Lower lobe of right lung (tissue), 2 donors: ENCODE measurements at regions not wholly inside any gene's neighbourhood (a gene's known extent, or its start where the extent isn't known, plus 50 kb on each side); places are given as distances from the start of the nearest gene placed in this dataset.

ENCODE experiments used
- ATAC-seq, 2 donors: fragments of 200-7000 bp; cut with Tn5 transposase; one replicate each; pipeline ENCODE4 v1.9.1; 2020 to 2022; ENCODE audit warnings: mild to moderate bottlenecking in 2 of 2, moderate library complexity in 2 of 2
- DNase-seq: peaks from one replicate; pipeline ENCODE4 v3.0.0-alpha.2; 2020
- H3K27ac ChIP-seq: fragments of 200-600 bp; one replicate; pipeline ENCODE4 v1.8.0; 2022
- H3K27me3 ChIP-seq: fragments of 200-600 bp; one replicate; pipeline ENCODE4 v1.8.0; 2022; ENCODE audit warnings: low read depth
- H3K36me3 ChIP-seq: fragments of 200-600 bp; one replicate; pipeline ENCODE4 v1.8.0; 2022; ENCODE audit warnings: mild to moderate bottlenecking
- H3K4me1 ChIP-seq: fragments of 200-600 bp; one replicate; pipeline ENCODE4 v1.8.0; 2022
- H3K4me3 ChIP-seq: fragments of 200-600 bp; one replicate; pipeline ENCODE4 v1.8.0; 2022; ENCODE audit warnings: mild to moderate bottlenecking
- H3K9me3 ChIP-seq: fragments of 200-600 bp; one replicate; pipeline ENCODE4 v1.8.0; 2022
- intact Hi-C: fragments of 100-400 bp; cut with DNase I; formaldehyde crosslinking; loops from one replicate; pipeline ENCODE4 v1.11.0; 2022
- TF ChIP-seq, protein P1 (sequence below): fragments of 200-600 bp; IDR thresholded peaks from one replicate; pipeline ENCODE4 v1.8.0; 2022; ENCODE audit warnings: antibody characterized with exemption, mild to moderate bottlenecking
- donor health status: DM: no; HTN: yes; CAD: no; lungs with severe emphysema.

- no peak overlapping the region for H3K27ac ChIP-seq
- H3K9me3 ChIP-seq = no peaks in the 10 kb centered on the region
- H3K4me1 ChIP-seq = no peaks in the 10 kb centered on the region
- TF ChIP-seq, protein P1, sequence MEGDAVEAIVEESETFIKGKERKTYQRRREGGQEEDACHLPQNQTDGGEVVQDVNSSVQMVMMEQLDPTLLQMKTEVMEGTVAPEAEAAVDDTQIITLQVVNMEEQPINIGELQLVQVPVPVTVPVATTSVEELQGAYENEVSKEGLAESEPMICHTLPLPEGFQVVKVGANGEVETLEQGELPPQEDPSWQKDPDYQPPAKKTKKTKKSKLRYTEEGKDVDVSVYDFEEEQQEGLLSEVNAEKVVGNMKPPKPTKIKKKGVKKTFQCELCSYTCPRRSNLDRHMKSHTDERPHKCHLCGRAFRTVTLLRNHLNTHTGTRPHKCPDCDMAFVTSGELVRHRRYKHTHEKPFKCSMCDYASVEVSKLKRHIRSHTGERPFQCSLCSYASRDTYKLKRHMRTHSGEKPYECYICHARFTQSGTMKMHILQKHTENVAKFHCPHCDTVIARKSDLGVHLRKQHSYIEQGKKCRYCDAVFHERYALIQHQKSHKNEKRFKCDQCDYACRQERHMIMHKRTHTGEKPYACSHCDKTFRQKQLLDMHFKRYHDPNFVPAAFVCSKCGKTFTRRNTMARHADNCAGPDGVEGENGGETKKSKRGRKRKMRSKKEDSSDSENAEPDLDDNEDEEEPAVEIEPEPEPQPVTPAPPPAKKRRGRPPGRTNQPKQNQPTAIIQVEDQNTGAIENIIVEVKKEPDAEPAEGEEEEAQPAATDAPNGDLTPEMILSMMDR = no peak
- no peak for ATAC-seq
- H3K4me3 ChIP-seq = no peak overlapping the region
- H3K27me3 ChIP-seq = no peaks in the 10 kb centered on the region
- no peaks in the 10 kb centered on the region for H3K36me3 ChIP-seq
- no peak for DNase-seq
- intact Hi-C loops = no loop called here
Measured at GRCh38 chr6:126534401-126534800, 194.5 kb downstream of the CENPW start.

GRCh38 chr6:126535138-126535537 lies 195.2 kb downstream of the CENPW start:
- TF ChIP-seq, protein P1 = no peak
- DNase-seq (no peak), ATAC-seq (no peak)
- H3K4me3 ChIP-seq = no peak overlapping the region
- no peak overlapping the region for H3K27ac ChIP-seq
- intact Hi-C loops = no loop called here
- no peaks in the 10 kb centered on the region for H3K9me3 ChIP-seq
- no peaks in the 10 kb centered on the region for H3K4me1 ChIP-seq
- H3K36me3 ChIP-seq = no peaks in the 10 kb centered on the region
- no peaks in the 10 kb centered on the region for H3K27me3 ChIP-seq

DNA sequence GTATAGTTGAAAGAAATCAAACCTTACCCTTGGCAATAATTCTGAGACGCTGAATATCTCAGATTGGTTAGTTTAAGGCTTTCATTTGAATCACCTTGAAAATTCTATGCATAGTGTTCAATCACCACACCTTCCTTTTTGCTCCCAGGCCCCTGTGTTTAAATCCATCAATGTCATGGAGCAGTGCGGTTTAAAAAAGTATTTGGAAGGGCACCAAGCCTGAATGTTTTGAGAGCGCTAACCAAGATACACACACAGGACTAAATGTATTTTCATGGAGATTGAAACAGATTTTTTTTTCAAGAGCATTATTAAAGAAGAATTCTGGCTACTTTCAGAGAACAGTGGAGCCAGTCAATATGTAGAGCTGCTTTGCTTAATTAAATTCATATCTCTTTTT lies 195.7 kb downstream of the CENPW start:
- H3K27ac ChIP-seq = no peak overlapping the region
- no peaks in the 10 kb centered on the region for H3K27me3 ChIP-seq
- TF ChIP-seq, protein P1 = no peak
- no peak overlapping the region for H3K4me3 ChIP-seq
- intact Hi-C loops = no loop called here
- DNase-seq (no peak), ATAC-seq (no peak)
- no peaks in the 10 kb centered on the region for H3K9me3 ChIP-seq
- H3K36me3 ChIP-seq = no peaks in the 10 kb centered on the region
- H3K4me1 ChIP-seq = no peaks in the 10 kb centered on the region

DNA sequence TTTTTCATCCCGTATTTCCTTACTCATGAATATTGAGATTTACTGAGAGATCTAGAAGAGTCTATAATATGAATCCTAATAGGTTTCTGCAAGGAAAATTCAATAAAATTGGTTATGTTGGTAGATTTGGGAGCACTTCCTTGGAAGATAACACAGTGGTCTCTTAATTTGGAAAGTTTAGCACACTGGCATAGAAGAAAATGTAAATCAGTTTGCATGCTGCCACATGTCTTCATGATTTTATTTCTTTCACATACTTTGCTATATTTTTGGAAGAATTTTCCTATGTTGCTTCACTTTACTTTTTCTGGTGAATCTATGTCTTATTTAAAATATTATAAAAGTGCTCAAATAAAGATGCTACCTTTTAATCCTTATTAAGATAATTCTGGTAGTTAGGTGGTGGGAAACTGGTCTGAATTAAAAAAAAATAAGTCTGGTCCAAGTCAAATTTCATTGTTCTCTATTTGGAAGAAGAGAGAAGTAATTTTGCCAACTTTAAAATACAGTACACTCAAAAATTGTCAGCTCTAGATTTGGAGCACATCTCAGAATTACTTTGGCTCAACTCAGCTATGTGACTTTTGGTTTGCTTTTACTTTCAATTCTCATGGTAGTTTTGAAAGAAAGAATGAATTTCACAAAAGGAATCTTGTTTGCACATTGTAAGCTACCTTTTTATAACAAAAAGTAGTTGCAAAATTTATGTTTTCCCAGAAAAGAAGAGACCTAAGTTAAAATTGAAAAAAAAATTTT lies 197.3 kb downstream of the CENPW start:
- H3K9me3 ChIP-seq = no peaks in the 10 kb centered on the region
- no peaks in the 10 kb centered on the region for H3K4me1 ChIP-seq
- DNase-seq (no peak), ATAC-seq (no peak)
- TF ChIP-seq, protein P1 = no peak
- no peak overlapping the region for H3K27ac ChIP-seq
- H3K4me3 ChIP-seq = no peak overlapping the region
- intact Hi-C loops = no loop called here
- H3K27me3 ChIP-seq = no peaks in the 10 kb centered on the region
- no peaks in the 10 kb centered on the region for H3K36me3 ChIP-seq

- TF ChIP-seq, protein P1 = no peak
- DNase-seq (no peak), ATAC-seq (no peak)
- intact Hi-C loops = no loop called here
- Histone ChIP-seq H3K27me3 (no peaks in the 10 kb centered on the region), H3K4me1 (no peaks in the 10 kb centered on the region), H3K4me3 (no peak overlapping the region), H3K27ac (no peak overlapping the region), H3K36me3 (no peaks in the 10 kb centered on the region), H3K9me3 (no peaks in the 10 kb centered on the region)
Measured at GRCh38 chr6:126539022-126539421, 199.1 kb downstream of the CENPW start.
